GM12865 (cell line): ENCODE measurements at regions not wholly inside any gene's neighbourhood (a gene's known extent, or its start where the extent isn't known, plus 50 kb on each side); places are given as distances from the start of the nearest gene placed in this dataset.

ENCODE experiments used
- DNase-seq: peaks from one replicate; pipeline ENCODE4 v3.0.0; 2010; ENCODE audit warnings: low read depth
- H3K4me3 ChIP-seq: 2 replicates; pipeline ENCODE4 v1.5.1; 2011; ENCODE audit warnings: mild to moderate bottlenecking, low read depth, low read length, control low read depth
- CTCF ChIP-seq: IDR thresholded peaks from 2 replicates; pipeline ENCODE4 v1.5.1; 2011; ENCODE audit warnings: low read length, control low read depth, low read depth, inconsistent platforms; ENCODE audit not compliant: insufficient read depth; ENCODE audit errors: missing control alignments

GRCh38 chr1:83692524-83693381, 306.2 kb downstream of the TTLL7 start:
- TF ChIP-seq CTCF = no peak
- H3K4me3 ChIP-seq = peak overlapping the region; percentile 48
- peak; percentile 62 for DNase-seq

- no peak for DNase-seq
- TF ChIP-seq CTCF = no peak
These were observed 306.9 kb downstream of the TTLL7 start for GRCh38 chr1:83691953-83692500.

GRCh38 chr1:83689921-83690868, 308.7 kb downstream of the TTLL7 start:
- no peak for TF ChIP-seq CTCF
- DNase-seq = peak; percentile 22
- no peak overlapping the region for H3K4me3 ChIP-seq

More at GRCh38 chr1:83691953-83692500, 306.9 kb downstream of the TTLL7 start:
- no peak overlapping the region for H3K4me3 ChIP-seq

GRCh38 chr1:83682132-83682531, 316.8 kb downstream of the TTLL7 start:
- no peak for DNase-seq
- no peak overlapping the region for H3K4me3 ChIP-seq
- TF ChIP-seq CTCF = no peak

- no peak for DNase-seq
- no peak for TF ChIP-seq CTCF
These were observed 322.8 kb downstream of the TTLL7 start for GRCh38 chr1:83676106-83676505.

GRCh38 chr1:83673312-83673711, 325.6 kb downstream of the TTLL7 start:
- TF ChIP-seq CTCF = no peak
- no peak overlapping the region for H3K4me3 ChIP-seq
- DNase-seq = peak; percentile 49

More at GRCh38 chr1:83676106-83676505, 322.8 kb downstream of the TTLL7 start:
- H3K4me3 ChIP-seq = no peak overlapping the region
